ENCODE measurements at regions not wholly inside any gene's neighbourhood (a gene's known extent, or its start where the extent isn't known, plus 50 kb on each side); places are given as distances from the start of the nearest gene placed in this dataset.

- TF ChIP-seq EZH2phosphoT487 (conservative IDR thresholded peaks at IDR 0.05; ENCODE audit: low read length): no peak
- TF ChIP-seq CTCF (IDR thresholded peaks at IDR 0.05; ENCODE audit: insufficient read depth, low read length, poor library complexity, severe bottlenecking): no peak
These were observed 120.6 kb downstream of the NPIPB5 start for GRCh38 chr16:22631264-22631663.
